ENCODE measurements at regions not wholly inside any gene's neighbourhood (a gene's known extent, or its start where the extent isn't known, plus 50 kb on each side); places are given as distances from the start of the nearest gene placed in this dataset.

- no peak for TF ChIP-seq TAF1 (IDR thresholded peaks at IDR 0.05; ENCODE audit: borderline replicate concordance, insufficient read depth, low read length)
- TF ChIP-seq POLR2AphosphoS5 (IDR thresholded peaks at IDR 0.05; ENCODE audit: low read depth, low read length): no peak
- no peak for TF ChIP-seq SIN3A (IDR thresholded peaks at IDR 0.05; ENCODE audit: borderline replicate concordance, insufficient read depth, low read length)
- TF ChIP-seq REST (IDR thresholded peaks at IDR 0.05; ENCODE audit: insufficient read depth in 1 of 2, low read depth in 2 of 2, low read length in 2 of 2): no peak
- TF ChIP-seq FOXP2 (optimal IDR thresholded peaks at IDR 0.05; ENCODE audit: borderline replicate concordance, extremely low read depth, extremely low read length, insufficient read depth): no peak
Observed at GRCh38 chr16:52906281-52906680, 146.4 kb downstream of the CHD9NB start.

- TF ChIP-seq TAF1 (IDR thresholded peaks at IDR 0.05; ENCODE audit: borderline replicate concordance, insufficient read depth, low read length): no peak
- no peak for TF ChIP-seq POLR2AphosphoS5 (IDR thresholded peaks at IDR 0.05; ENCODE audit: low read depth, low read length)
- no peak for TF ChIP-seq SIN3A (IDR thresholded peaks at IDR 0.05; ENCODE audit: borderline replicate concordance, insufficient read depth, low read length)
- TF ChIP-seq FOXP2 (optimal IDR thresholded peaks at IDR 0.05; ENCODE audit: borderline replicate concordance, extremely low read depth, extremely low read length, insufficient read depth): no peak
- no peak for TF ChIP-seq REST (IDR thresholded peaks at IDR 0.05; ENCODE audit: insufficient read depth in 1 of 2, low read depth in 2 of 2, low read length in 2 of 2)
Observed at GRCh38 chr16:52896478-52897164, 156.1 kb downstream of the CHD9NB start.

GRCh38 chr16:52874042-52874441, 178.7 kb downstream of the CHD9NB start:
- TF ChIP-seq POLR2AphosphoS5 (IDR thresholded peaks at IDR 0.05; ENCODE audit: low read depth, low read length) (no peak), SIN3A (IDR thresholded peaks at IDR 0.05; ENCODE audit: borderline replicate concordance, insufficient read depth, low read length) (no peak), FOXP2 (optimal IDR thresholded peaks at IDR 0.05; ENCODE audit: borderline replicate concordance, extremely low read depth, extremely low read length, insufficient read depth) (no peak), REST (IDR thresholded peaks at IDR 0.05; ENCODE audit: insufficient read depth in 1 of 2, low read depth in 2 of 2, low read length in 2 of 2) (no peak), TAF1 (IDR thresholded peaks at IDR 0.05; ENCODE audit: borderline replicate concordance, insufficient read depth, low read length) (no peak)

GRCh38 chr16:52872731-52873130, 180.0 kb downstream of the CHD9NB start:
- TF ChIP-seq POLR2AphosphoS5 (IDR thresholded peaks at IDR 0.05; ENCODE audit: low read depth, low read length): no peak
- TF ChIP-seq FOXP2 (optimal IDR thresholded peaks at IDR 0.05; ENCODE audit: borderline replicate concordance, extremely low read depth, extremely low read length, insufficient read depth): no peak
- no peak for TF ChIP-seq SIN3A (IDR thresholded peaks at IDR 0.05; ENCODE audit: borderline replicate concordance, insufficient read depth, low read length)
- TF ChIP-seq REST (IDR thresholded peaks at IDR 0.05; ENCODE audit: insufficient read depth in 1 of 2, low read depth in 2 of 2, low read length in 2 of 2): no peak
- TF ChIP-seq TAF1 (IDR thresholded peaks at IDR 0.05; ENCODE audit: borderline replicate concordance, insufficient read depth, low read length): no peak
